MV-4-11 (cell line): ENCODE measurements at regions not wholly inside any gene's neighbourhood (a gene's known extent, or its start where the extent isn't known, plus 50 kb on each side); places are given as distances from the start of the nearest gene placed in this dataset.

Experiments used
- DNase-seq: peaks from one replicate; lab custom pipeline; 2025; lab: John Stamatoyannopoulos, UW

- no peak for DNase-seq
Observed at GRCh38 chr22:47225931-47226633, 463.6 kb downstream of the TBC1D22A start.

GRCh38 chr22:47225080-47225930, 462.9 kb downstream of the TBC1D22A start:
- no peak for DNase-seq
